SK-N-SH (cell line): ENCODE measurements at regions not wholly inside any gene's neighbourhood (a gene's known extent, or its start where the extent isn't known, plus 50 kb on each side); places are given as distances from the start of the nearest gene placed in this dataset.

Experiments
- CTCF ChIA-PET: fragments of 300-600, 350-600 bp; formaldehyde crosslinking; extraction: SDS; loops from one replicate; lab custom pipeline; 2021; lab: Yijun Ruan, JAX
- POLR2A ChIA-PET: fragments of 350-600 bp; sonication (Branson Sonifier 250); formaldehyde crosslinking; extraction: SDS; loops from one replicate; lab custom pipeline; 2020; ENCODE audit warnings: antibody characterized with exemption, inconsistent platforms; lab: Yijun Ruan, JAX
- DNase-seq: peaks from one replicate; pipeline ENCODE4 v3.0.0; 2012
- H2AFZ ChIP-seq: fragments of 200-600 bp; sonication (generic); 2 replicates; pipeline ENCODE4 v1.8.1; 2016; ENCODE audit warnings: antibody characterized with exemption, mild to moderate bottlenecking, low read depth
- H3F3A ChIP-seq: fragments of 200-600 bp; sonication (generic); replicated peaks from 2 replicates; pipeline ENCODE3; 2016; ENCODE audit warnings: antibody characterized with exemption, mild to moderate bottlenecking; ENCODE audit not compliant: insufficient read depth
- H3K27ac ChIP-seq, 2 experiments: fragments of 200-500 bp in 1 of 2; fragments of 200-600 bp in 1 of 2; sonication (Bioruptor generic) in 1 of 2; sonication (generic), shearing (Covaris generic) in 1 of 2; 2 replicates each; pipeline versions ENCODE4 v1.5.1 to v1.6.1; 2014 to 2016; ENCODE audit warnings: low read depth in 2 of 2, inconsistent platforms in 1 of 2, low read length in 1 of 2, mild to moderate bottlenecking in 1 of 2, mixed read lengths in 1 of 2
- H3K27me3 ChIP-seq: fragments of 200-600 bp; sonication (generic), shearing (Covaris generic); 2 replicates; pipeline ENCODE4 v1.6.1; 2016; ENCODE audit warnings: mixed run types; ENCODE audit not compliant: insufficient read depth
- H3K36me3 ChIP-seq, 2 experiments: fragments of 200-500 bp in 1 of 2; fragments of 200-600 bp in 1 of 2; sonication (Bioruptor generic) in 1 of 2; sonication (generic) in 1 of 2; replicated peaks in 1 of 2; 2 replicates each; pipeline versions ENCODE3 to v1.5.1; 2014 to 2016; ENCODE audit warnings: low read length in 1 of 2, mild to moderate bottlenecking in 1 of 2; ENCODE audit not compliant: insufficient read depth in 2 of 2, control insufficient read depth in 1 of 2
- H3K4me1 ChIP-seq, 2 experiments: fragments of 200-500 bp in 1 of 2; fragments of 200-600 bp in 1 of 2; sonication (Bioruptor generic) in 1 of 2; sonication (generic), shearing (Covaris generic) in 1 of 2; 2 replicates each; pipeline versions ENCODE4 v1.5.1 to v1.6.1; 2014 to 2016; ENCODE audit warnings: low read depth in 1 of 2, low read length in 1 of 2, mixed run types in 1 of 2; ENCODE audit not compliant: insufficient read depth in 2 of 2, control insufficient read depth in 1 of 2
- H3K4me2 ChIP-seq: fragments of 200-600 bp; sonication (generic), shearing (Covaris generic); 2 replicates; pipeline ENCODE4 v1.6.1; 2017; ENCODE audit warnings: mixed run types
- H3K4me3 ChIP-seq, 2 experiments: fragments of 200-500 bp in 1 of 2; fragments of 200-600 bp in 1 of 2; sonication (Bioruptor generic) in 1 of 2; sonication (generic), shearing (Covaris generic) in 1 of 2; 2 replicates each; pipeline versions ENCODE4 v1.5.1 to v1.8.1; 2014 to 2016; ENCODE audit warnings: low read depth in 2 of 2, inconsistent platforms in 1 of 2, low read length in 1 of 2, mild to moderate bottlenecking in 1 of 2, mixed read lengths in 1 of 2, moderate library complexity in 1 of 2
- H3K79me2 ChIP-seq: fragments of 200-600 bp; sonication (generic); 2 replicates; pipeline ENCODE4 v1.8.1; 2017; ENCODE audit warnings: mild to moderate bottlenecking; ENCODE audit not compliant: insufficient read depth
- H3K9ac ChIP-seq: fragments of 200-600 bp; sonication (generic); 2 replicates; pipeline ENCODE4 v1.6.1; 2017; ENCODE audit warnings: mixed run types
- H3K9me2 ChIP-seq: fragments of 200-600 bp; sonication (generic); 2 replicates; pipeline ENCODE4 v1.6.1; 2017; ENCODE audit warnings: mixed run types
- H3K9me3 ChIP-seq: fragments of 200-600 bp; sonication (generic); 2 replicates; pipeline ENCODE4 v1.6.1; 2017; ENCODE audit warnings: mixed run types, mild to moderate bottlenecking, moderate library complexity
- H4K20me1 ChIP-seq: fragments of 200-600 bp; sonication (generic); 2 replicates; pipeline ENCODE4 v1.6.1; 2017; ENCODE audit warnings: mild to moderate bottlenecking, mixed run types; ENCODE audit not compliant: insufficient read depth
- CTCF ChIP-seq: fragments of 200-600 bp; sonication (generic); IDR thresholded peaks from 2 replicates; pipeline ENCODE4 v1.6.1; 2017; ENCODE audit warnings: antibody characterized with exemption, mild to moderate bottlenecking, moderate library complexity
- EP300 ChIP-seq, 2 experiments: IDR thresholded peaks; 2 replicates each; pipeline versions ENCODE4 v1.4.0 to v1.6.1; 2012; ENCODE audit warnings: borderline replicate concordance in 1 of 2, low read depth in 1 of 2, low read length in 1 of 2
- EZH2phosphoT487 ChIP-seq: fragments of 200-600 bp; sonication (generic); IDR thresholded peaks from 2 replicates; pipeline ENCODE4 v1.6.1; 2017; ENCODE audit warnings: low read depth, mixed run types, mild to moderate bottlenecking, antibody characterized with exemption, moderate library complexity, borderline replicate concordance
- FOXJ3 ChIP-seq: sonication (generic); formaldehyde crosslinking; IDR thresholded peaks from 2 replicates; pipeline ENCODE4 v1.5.1; 2020; ENCODE audit warnings: mild to moderate bottlenecking, missing genetic modification reagents
- FOXM1 ChIP-seq: IDR thresholded peaks from 2 replicates; pipeline ENCODE4 v1.4.0; 2012; ENCODE audit warnings: low read depth, mild to moderate bottlenecking
- GABPA ChIP-seq: IDR thresholded peaks from 2 replicates; pipeline ENCODE4 v1.4.0; 2012; ENCODE audit warnings: low read depth, mild to moderate bottlenecking
- GATA2 ChIP-seq: sonication (generic); formaldehyde crosslinking; IDR thresholded peaks from 2 replicates; pipeline ENCODE4 v1.5.0; 2020; ENCODE audit warnings: mild to moderate bottlenecking, missing genetic modification reagents
- JUND ChIP-seq: IDR thresholded peaks from 2 replicates; pipeline ENCODE4 v1.4.0; 2012
- MAX ChIP-seq: IDR thresholded peaks from 2 replicates; pipeline ENCODE4 v1.4.0; 2012; ENCODE audit warnings: low read depth
- MEF2A ChIP-seq: IDR thresholded peaks from 2 replicates; pipeline ENCODE4 v1.4.0; 2012; ENCODE audit warnings: low read depth, borderline replicate concordance
- MXI1 ChIP-seq: IDR thresholded peaks from 2 replicates; pipeline ENCODE4 v1.6.1; 2012; ENCODE audit warnings: mild to moderate bottlenecking, low read depth, low read length, improper control_type of control experiment
- NRF1 ChIP-seq: IDR thresholded peaks from 2 replicates; pipeline ENCODE4 v1.6.1; 2012; ENCODE audit warnings: low read depth, mild to moderate bottlenecking, low read length
- PBX3 ChIP-seq: IDR thresholded peaks from 2 replicates; pipeline ENCODE4; 2012
- RAD21 ChIP-seq: IDR thresholded peaks from 2 replicates; pipeline ENCODE4 v1.6.1; 2012; ENCODE audit warnings: mild to moderate bottlenecking, low read length
- RCOR1 ChIP-seq: fragments of 150-350 bp; IDR thresholded peaks from 2 replicates; pipeline ENCODE4 v1.6.1; 2017; ENCODE audit warnings: antibody characterized with exemption, low read length
- RXRA ChIP-seq: IDR thresholded peaks from 2 replicates; pipeline ENCODE4 v1.4.0; 2012; ENCODE audit warnings: low read depth, mild to moderate bottlenecking, borderline replicate concordance
- SMC3 ChIP-seq: IDR thresholded peaks from 2 replicates; pipeline ENCODE4 v1.6.1; 2012; ENCODE audit warnings: low read depth, low read length, improper control_type of control experiment
- TAF1 ChIP-seq: IDR thresholded peaks from 2 replicates; pipeline ENCODE4 v1.6.1; 2012; ENCODE audit warnings: low read depth, mild to moderate bottlenecking, low read length, moderate library complexity, borderline replicate concordance
- TCF12 ChIP-seq: IDR thresholded peaks from 2 replicates; pipeline ENCODE4 v1.4.0; 2012
- ZBTB33 ChIP-seq: IDR thresholded peaks from 2 replicates; pipeline ENCODE4 v1.4.0; 2012; ENCODE audit warnings: low read depth, borderline replicate concordance
- WGBS: methylation state at CpG from one replicate; pipeline ENCODE4 v1.1.6; 2017; ENCODE audit warnings: low lambda C conversion rate; 5-methylcytosine and 5-hydroxymethylcytosine counted together

GRCh38 chr9:78605041-78606000 is 308.4 kb downstream of the PSAT1 start:
- ChIA-PET CTCF (interaction anchor here (7.9 kb wide), 1 partner anchor 167 kb away, joined by 38 read pairs; no protein-coding TSS in a partner anchor), POLR2A (interaction anchor here (0.6 kb wide), 1 partner anchor 232 kb away, joined by 3 read pairs; no protein-coding TSS in a partner anchor)
- Histone ChIP-seq H3K36me3 (no peaks in the 10 kb centered on the region), H3K9ac (no peak overlapping the region), H3K4me3 (no peak overlapping the region), H3K4me2 (no peak overlapping the region), H3K4me1 (peaks cover 0 to 14% of the 10 kb centered on the region in 2 experiments; a peak in 3 of 4 replicates), H3K27ac (peak overlapping the region in 1 of 2 experiments; percentile 67; a peak in 2 of 4 replicates), H3K79me2 (no peaks in the 10 kb centered on the region), H2AFZ (no peak overlapping the region; the same call in 1 of the 2 replicates), H3F3A (peaks cover 4% of the 10 kb centered on the region), H4K20me1 (no peaks in the 10 kb centered on the region), H3K27me3 (no peaks in the 10 kb centered on the region), H3K9me3 (no peaks in the 10 kb centered on the region), H3K9me2 (no peaks in the 10 kb centered on the region)
- WGBS: 81% methylated on average over 16 of the region's 16 CpGs
- no peak for DNase-seq
- TF ChIP-seq RXRA: no peak
- TF ChIP-seq CTCF: no peak
- TF ChIP-seq TCF12: no peak
- no peak for TF ChIP-seq ZBTB33
- no peak for TF ChIP-seq NRF1
- TF ChIP-seq EP300 (IDR thresholded peaks at IDR 0.05; ENCODE audit: borderline replicate concordance in 1 of 2, low read depth in 1 of 2, low read length in 1 of 2): no peak
- no peak for TF ChIP-seq MXI1
- TF ChIP-seq FOXM1: no peak
- no peak for TF ChIP-seq MAX
- no peak for TF ChIP-seq MEF2A
- no peak for TF ChIP-seq JUND
- TF ChIP-seq SMC3: no peak
- no peak for TF ChIP-seq GATA2 (CRISPR knock-in tag)
- no peak for TF ChIP-seq EZH2phosphoT487
- no peak for TF ChIP-seq PBX3
- no peak for TF ChIP-seq FOXJ3 (CRISPR knock-in tag)
- no peak for TF ChIP-seq RAD21
- no peak for TF ChIP-seq TAF1
- TF ChIP-seq RCOR1: no peak
- no peak for TF ChIP-seq GABPA
- TF ChIP-seq, all 33 proteins: peak for 0
